ENCODE measurements at regions not wholly inside any gene's neighbourhood (a gene's known extent, or its start where the extent isn't known, plus 50 kb on each side); places are given as distances from the start of the nearest gene placed in this dataset.
"Not testable (repeated sequence)": the region's sequence is repeated elsewhere in the genome, so short reads cannot be mapped to it uniquely, and the experiment has no call there.

DNA sequence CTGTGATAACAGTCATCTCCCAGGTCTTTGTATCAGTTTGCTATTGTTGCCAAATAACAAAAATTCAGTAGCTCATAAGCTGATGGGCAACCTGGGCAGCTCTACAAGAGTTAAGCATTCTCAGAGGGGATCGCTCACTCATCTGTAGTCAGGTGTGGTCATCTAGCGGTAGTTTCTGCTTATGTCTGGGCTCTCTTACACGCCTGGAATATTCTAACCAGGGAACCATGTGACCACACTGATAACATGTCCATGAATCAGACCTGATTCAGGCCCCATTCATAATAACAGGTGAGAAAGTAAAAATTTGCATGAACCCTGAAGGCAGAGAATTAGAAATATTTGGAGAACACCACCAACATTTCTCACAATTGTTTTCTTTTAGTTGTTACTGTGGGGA, 576.1 kb downstream of the SLCO4C1 start:
- no peak for DNase-seq

DNA sequence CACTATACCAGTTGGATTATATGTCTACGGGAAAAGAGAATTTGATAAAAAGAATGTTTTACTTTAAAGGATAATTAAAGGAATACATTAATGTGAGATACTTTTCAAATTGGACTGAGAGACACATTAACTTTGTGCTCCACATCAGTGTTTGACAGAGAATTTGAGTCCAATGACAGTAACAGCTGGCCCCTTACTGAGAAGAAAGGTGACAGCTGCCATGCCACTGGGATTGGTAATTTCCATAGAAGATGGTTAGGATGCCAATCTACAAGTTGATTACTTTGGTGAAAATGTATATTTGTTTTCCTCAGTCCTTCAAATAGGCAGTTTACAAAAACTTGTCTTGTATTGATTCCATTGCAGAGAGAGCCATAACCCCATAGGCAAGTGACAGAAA, 578.4 kb downstream of the SLCO4C1 start:
- DNase-seq: no peak

- DNase-seq: no peak
Measured at GRCh38 chr5:101716941-101717340, 579.1 kb downstream of the SLCO4C1 start.

DNA sequence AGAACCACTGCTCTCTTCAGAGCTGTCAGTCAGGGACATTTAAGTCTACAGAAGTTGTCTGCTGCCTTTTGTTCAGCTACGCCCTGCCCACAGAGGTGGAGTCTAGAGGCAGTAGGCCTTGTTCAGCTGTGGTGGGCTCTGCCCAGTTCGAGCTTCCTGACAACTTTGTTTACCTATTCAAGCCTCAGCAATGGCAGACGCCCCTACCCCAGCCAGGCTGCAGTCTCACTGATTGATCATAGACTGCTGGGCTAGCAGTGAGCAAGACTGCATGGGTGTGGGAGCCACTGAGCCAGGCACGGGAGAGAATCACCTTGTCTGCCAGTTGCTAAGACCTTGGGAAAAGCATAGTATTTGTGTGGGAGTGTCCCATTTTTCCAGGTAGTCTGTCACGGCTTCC, 580.3 kb downstream of the SLCO4C1 start:
- DNase-seq: not testable (repeated sequence)

- DNase-seq: no peak
Measured at GRCh38 chr5:101689306-101689705, 606.8 kb downstream of the SLCO4C1 start.

GRCh38 chr5:101688156-101688555, 607.9 kb downstream of the SLCO4C1 start:
- DNase-seq: no peak

DNA sequence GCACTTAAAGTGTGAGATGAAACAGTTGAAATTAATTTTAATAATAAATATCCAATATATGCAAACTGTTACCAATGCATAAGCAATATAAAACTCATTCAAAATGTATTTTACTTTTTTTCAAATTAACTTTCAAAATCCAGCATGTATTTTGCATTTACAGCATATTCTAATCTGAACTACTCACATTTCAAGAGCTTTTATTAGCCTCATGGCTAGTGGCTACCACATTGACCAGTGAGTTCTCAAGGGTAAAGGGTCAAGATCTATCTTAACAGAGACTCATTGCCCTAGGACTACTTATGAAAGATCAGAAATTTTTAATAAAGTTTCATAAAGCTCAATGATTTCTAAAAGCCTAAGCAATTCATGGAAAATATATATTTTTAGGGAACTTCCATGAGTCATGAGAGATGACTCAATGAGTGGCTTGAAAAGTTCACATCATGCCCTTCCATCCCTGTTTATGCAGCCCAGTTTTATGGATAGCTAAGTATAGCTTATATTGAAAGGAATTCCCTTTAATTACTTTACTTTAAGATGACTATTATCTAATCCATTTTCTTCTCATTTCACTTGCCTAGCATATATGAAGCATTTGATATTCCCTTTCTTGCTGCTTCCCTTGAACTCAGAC, 608.6 kb downstream of the SLCO4C1 start:
- DNase-seq: no peak

- DNase-seq: no peak
Measured at GRCh38 chr5:101686536-101687157, 609.4 kb downstream of the SLCO4C1 start.

- DNase-seq: no peak
Measured at GRCh38 chr5:101679816-101680215, 616.3 kb downstream of the SLCO4C1 start.

- DNase-seq: peak; percentile 54
Measured at GRCh38 chr5:101678481-101679193, 617.4 kb downstream of the SLCO4C1 start.

DNA sequence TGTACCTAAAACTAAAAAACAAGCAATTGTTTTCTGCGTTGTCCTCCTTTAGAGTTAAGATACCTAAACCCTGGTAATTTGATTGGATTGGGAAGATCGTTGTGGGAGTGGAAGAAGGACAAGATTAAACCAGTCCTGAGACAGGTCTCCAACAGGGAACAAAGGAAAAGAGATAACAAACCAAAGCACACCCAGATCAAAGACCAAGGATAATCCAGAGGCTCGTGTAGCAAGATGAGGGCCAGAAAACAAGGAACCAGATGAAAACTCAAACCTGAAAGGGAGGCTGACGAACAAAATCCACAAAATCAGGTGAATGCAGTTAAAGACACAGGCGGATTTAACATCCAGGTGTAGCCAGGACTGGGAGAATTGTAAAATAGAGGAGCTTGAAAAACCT, 618.1 kb downstream of the SLCO4C1 start:
- no peak for DNase-seq

- DNase-seq: no peak
Measured at GRCh38 chr5:101676646-101677045, 619.4 kb downstream of the SLCO4C1 start.

DNA sequence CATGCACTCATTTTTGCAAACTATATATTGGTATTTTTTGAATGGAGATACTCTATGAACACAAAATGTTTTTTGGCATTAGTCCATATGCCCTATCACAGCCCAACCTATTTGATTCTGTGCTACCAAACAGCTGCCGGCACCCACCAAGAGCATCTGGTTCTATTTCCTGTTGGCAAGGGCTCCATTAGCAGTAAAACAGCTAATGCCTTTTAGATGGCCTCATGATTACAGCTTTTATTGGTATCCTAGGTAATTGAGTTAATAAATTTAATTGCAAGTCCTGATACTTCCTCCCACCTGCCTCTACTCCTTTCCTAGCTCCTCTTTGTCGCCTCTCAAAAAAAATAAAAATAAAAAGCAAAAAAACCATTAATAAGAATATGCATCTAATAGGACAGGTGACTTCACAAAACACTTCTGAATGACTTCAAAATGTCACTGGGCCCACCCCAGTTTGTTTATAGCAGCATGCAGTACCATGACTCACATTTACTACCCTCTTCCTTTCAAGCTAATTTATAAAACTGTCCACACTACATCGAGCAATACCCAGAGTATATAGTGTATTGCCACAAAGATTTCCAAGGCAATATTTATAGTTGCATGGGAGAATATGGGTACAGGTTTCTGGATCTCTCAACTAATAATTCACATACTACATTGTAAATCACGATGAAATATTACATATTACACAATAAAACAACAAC, 620.4 kb downstream of the SLCO4C1 start:
- DNase-seq: no peak

GRCh38 chr5:101673120-101673519, 623.0 kb downstream of the SLCO4C1 start:
- DNase-seq: no peak

- DNase-seq: no peak
Measured at GRCh38 chr5:101664071-101664791, 631.9 kb downstream of the SLCO4C1 start.

DNA sequence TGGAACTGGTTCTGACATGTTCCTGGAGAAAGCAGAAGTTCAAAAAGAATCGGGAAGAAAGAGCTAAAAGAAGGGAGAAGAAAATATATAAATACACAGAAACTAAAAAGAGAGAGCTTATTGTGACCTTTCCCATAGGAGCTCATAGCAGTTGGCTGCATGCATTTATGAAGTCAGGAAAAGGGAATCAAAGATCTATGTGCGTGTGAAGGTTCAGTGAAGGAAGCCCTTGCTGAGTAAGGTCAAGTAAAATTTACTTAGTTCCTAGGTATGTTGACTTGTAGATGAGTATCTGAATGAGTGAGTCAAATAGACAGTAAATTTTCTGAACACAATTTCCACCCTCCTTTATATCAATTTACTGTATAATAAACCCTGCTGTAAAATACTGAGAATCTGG, 632.5 kb downstream of the SLCO4C1 start:
- DNase-seq: no peak

- DNase-seq: no peak
Measured at GRCh38 chr5:101662263-101662662, 633.8 kb downstream of the SLCO4C1 start.

- no peak for DNase-seq
Measured at GRCh38 chr5:101658433-101658832, 637.7 kb downstream of the SLCO4C1 start.

DNA sequence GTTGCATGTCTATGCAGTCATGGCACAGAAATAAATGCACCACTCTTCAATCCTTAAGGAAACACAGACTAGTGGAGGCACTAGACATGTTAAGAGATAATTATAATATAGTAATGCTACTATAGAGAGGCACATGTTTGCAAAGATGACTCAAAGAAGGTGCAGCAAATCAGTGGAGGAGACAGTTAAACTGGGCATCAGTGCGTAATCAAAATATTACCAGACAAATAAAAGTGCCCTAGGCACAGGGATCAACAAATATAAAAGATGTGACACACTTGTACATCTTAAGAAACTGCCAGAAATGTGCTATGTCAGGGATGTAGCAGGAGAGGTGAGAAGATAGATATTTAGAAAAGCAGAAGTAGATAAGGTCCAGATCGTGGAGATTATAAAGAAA, 642.1 kb downstream of the SLCO4C1 start:
- DNase-seq: no peak

DNA sequence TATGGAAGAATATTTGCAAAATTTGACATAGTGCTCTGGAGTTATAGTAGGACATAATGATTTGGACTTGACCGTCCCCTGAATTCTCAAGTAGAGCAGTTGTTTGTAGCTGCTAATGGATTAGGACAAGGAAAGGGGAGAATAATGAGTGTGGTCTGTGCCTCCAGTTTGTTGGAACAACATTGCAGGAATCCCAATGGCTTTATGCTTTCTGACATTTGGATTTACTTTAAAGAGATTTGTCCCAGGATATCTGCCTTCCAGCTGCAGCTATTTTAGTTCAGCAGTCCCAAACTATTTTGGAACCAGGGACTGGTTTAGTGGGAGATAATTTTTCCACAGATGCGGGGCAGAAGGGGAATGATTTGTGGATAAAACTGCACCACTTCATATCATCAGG, 648.2 kb downstream of the SLCO4C1 start:
- no peak for DNase-seq

DNA sequence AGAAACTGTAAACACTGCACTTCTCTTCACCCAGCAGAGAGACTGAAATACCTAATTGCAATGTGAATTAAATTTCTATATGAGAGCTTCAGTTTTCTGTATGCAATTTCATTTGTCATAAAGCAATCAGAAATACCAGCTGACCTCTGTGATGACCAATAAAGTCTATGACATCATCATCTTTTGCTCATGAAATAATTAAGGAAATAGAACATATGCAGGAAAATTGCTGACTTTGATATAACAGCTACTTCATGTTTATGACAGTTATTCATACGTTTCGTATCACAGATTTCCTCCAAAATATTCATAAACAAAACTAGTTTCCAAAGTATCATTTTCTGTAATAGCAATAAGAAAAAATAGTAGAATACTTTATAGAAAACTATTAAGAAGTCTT, 652.3 kb downstream of the SLCO4C1 start:
- DNase-seq: no peak

DNA sequence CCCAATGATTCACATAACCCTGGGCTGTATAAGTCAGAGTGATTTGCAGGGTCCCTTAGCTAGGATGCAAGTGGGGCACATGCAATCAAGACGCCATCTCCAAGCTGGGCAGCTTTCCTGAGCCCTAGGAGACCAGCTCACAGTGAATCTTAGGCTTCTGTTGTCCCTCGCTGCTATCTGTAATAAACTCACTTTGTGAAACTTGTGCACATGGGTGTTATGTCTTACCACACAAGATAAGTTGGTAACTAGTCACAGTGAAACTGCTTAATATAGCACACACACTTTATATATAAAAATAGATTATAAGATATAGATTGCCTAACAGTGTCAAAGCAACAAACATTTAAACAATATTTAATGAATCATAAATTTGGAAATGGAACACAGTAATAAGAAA, 658.5 kb downstream of the SLCO4C1 start:
- DNase-seq: no peak

- DNase-seq: not testable (repeated sequence)
Measured at GRCh38 chr5:101627770-101628169, 668.3 kb downstream of the SLCO4C1 start.
